GM19324 (cell line): ENCODE measurements at regions not wholly inside any gene's neighbourhood (a gene's known extent, or its start where the extent isn't known, plus 50 kb on each side); places are given as distances from the start of the nearest gene placed in this dataset.

Experiments
- ATAC-seq: cut with Tn5 transposase; IDR thresholded peaks from one replicate; pipeline ENCODE4 v1.9.1; 2021; ENCODE audit warnings: mild to moderate bottlenecking, moderate library complexity; ENCODE audit not compliant: unreplicated experiment, low FRiP score

GRCh38 chr1:29456685-29457435 is 220.5 kb downstream of the PTPRU start:
- ATAC-seq = no peak

GRCh38 chr1:29455781-29456180 is 219.5 kb downstream of the PTPRU start:
- ATAC-seq = no peak

GRCh38 chr1:29454616-29455380 is 218.5 kb downstream of the PTPRU start:
- no peak for ATAC-seq

- ATAC-seq = no peak
Measured at GRCh38 chr1:29453502-29454240, 217.3 kb downstream of the PTPRU start.

GRCh38 chr1:29452463-29453230 is 216.3 kb downstream of the PTPRU start:
- no peak for ATAC-seq

GRCh38 chr1:29451368-29451892 is 215.1 kb downstream of the PTPRU start:
- no peak for ATAC-seq

GRCh38 chr1:29450591-29450990 is 214.3 kb downstream of the PTPRU start:
- no peak for ATAC-seq

- ATAC-seq = no peak
Measured at GRCh38 chr1:29448456-29449235, 212.3 kb downstream of the PTPRU start.

- no peak for ATAC-seq
Measured at GRCh38 chr1:29447368-29447767, 211.0 kb downstream of the PTPRU start.

- no peak for ATAC-seq
Measured at GRCh38 chr1:29444782-29445729, 208.7 kb downstream of the PTPRU start.

- ATAC-seq = no peak
Measured at GRCh38 chr1:29444081-29444715, 207.9 kb downstream of the PTPRU start.

GRCh38 chr1:29441916-29442668 is 205.8 kb downstream of the PTPRU start:
- no peak for ATAC-seq

- ATAC-seq = no peak
Measured at GRCh38 chr1:29439615-29440014, 203.3 kb downstream of the PTPRU start.

- ATAC-seq = no peak
Measured at GRCh38 chr1:29438991-29439390, 202.7 kb downstream of the PTPRU start.

GRCh38 chr1:29437946-29438345 is 201.6 kb downstream of the PTPRU start:
- ATAC-seq = no peak

GRCh38 chr1:29436181-29436785 is 200.0 kb downstream of the PTPRU start:
- no peak for ATAC-seq

- ATAC-seq = no peak
Measured at GRCh38 chr1:29433830-29434229, 197.5 kb downstream of the PTPRU start.
